ENCODE measurements at regions not wholly inside any gene's neighbourhood (a gene's known extent, or its start where the extent isn't known, plus 50 kb on each side); places are given as distances from the start of the nearest gene placed in this dataset.
"Not testable (repeated sequence)": the region's sequence is repeated elsewhere in the genome, so short reads cannot be mapped to it uniquely, and the experiment has no call there.

- not testable (repeated sequence) for H3K27me3 Mint-ChIP-seq (ENCODE audit: low read depth); H3K4me3 Mint-ChIP-seq (ENCODE audit: unreplicated experiment); H3K27ac Mint-ChIP-seq (ENCODE audit: unreplicated experiment)
Observed at GRCh38 chr16:21525956-21526922, 73.1 kb upstream of the METTL9 start.

DNA sequence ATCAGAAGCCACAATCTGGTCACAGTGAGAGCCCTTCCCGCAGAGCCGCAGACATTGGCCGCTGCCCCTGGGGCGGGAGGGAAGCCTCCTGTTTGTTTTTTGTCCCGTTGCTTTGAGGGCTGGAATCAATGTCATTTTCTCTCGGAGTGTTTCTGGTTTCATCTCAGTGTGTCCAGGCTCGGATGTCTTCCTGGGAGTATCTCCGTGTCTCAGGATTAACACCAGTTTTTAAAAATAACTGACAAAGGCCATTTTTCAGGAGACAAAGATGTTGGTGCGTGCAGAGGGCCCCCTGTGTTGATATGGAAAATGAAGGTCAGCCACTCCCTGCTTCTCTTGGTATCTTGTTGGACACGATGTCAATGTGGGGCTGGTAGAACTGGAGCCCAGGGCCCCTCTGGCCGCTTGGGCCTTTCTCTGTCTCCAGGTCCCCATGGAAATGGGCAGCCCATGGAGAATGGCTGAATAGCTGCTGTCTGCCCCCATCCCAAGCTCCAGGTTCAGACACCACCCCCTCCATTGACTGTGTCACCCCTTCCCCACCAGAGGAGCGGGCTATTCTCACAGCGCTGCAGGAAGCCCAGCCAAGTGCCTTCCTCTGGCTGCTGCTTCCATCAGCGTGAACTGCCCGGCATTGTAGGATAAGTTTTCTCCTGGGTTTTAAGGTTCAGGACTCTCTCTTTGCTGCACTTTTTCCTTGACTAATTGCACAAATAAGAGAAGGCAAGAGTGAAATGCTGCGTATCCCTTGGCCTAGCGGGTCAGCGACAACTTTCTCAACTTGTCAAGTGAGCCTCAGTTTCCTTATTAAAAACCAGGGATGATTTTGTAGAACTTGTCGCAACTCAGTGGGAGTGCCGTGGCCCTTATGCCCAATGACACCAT, 72.2 kb upstream of the METTL9 start:
- Mint-ChIP-seq H3K4me3 (ENCODE audit: unreplicated experiment) (no peak overlapping the region), H3K27me3 (ENCODE audit: low read depth) (peaks cover 4% of the 10 kb centered on the region), H3K27ac (ENCODE audit: unreplicated experiment) (no peak overlapping the region), H3K4me1 (ENCODE audit: low read depth) (peaks cover 5% of the 10 kb centered on the region), H3K36me3 (ENCODE audit: low read depth) (no peaks in the 10 kb centered on the region), H3K9me3 (ENCODE audit: low read depth) (no peaks in the 10 kb centered on the region)
- DNase-seq (ENCODE audit: low spot score), result peak; percentile 88
- TF ChIP-seq, protein P1, sequence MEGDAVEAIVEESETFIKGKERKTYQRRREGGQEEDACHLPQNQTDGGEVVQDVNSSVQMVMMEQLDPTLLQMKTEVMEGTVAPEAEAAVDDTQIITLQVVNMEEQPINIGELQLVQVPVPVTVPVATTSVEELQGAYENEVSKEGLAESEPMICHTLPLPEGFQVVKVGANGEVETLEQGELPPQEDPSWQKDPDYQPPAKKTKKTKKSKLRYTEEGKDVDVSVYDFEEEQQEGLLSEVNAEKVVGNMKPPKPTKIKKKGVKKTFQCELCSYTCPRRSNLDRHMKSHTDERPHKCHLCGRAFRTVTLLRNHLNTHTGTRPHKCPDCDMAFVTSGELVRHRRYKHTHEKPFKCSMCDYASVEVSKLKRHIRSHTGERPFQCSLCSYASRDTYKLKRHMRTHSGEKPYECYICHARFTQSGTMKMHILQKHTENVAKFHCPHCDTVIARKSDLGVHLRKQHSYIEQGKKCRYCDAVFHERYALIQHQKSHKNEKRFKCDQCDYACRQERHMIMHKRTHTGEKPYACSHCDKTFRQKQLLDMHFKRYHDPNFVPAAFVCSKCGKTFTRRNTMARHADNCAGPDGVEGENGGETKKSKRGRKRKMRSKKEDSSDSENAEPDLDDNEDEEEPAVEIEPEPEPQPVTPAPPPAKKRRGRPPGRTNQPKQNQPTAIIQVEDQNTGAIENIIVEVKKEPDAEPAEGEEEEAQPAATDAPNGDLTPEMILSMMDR (IDR thresholded peaks at IDR 0.05), result no peak

More at GRCh38 chr16:21525956-21526922, 73.1 kb upstream of the METTL9 start:
- peaks cover 12% of the 10 kb centered on the region for H3K4me1 Mint-ChIP-seq (ENCODE audit: low read depth)
- not testable (repeated sequence) for H3K9me3 Mint-ChIP-seq (ENCODE audit: low read depth); H3K36me3 Mint-ChIP-seq (ENCODE audit: low read depth)
- DNase-seq (ENCODE audit: low spot score), result peak; percentile 94

DNA sequence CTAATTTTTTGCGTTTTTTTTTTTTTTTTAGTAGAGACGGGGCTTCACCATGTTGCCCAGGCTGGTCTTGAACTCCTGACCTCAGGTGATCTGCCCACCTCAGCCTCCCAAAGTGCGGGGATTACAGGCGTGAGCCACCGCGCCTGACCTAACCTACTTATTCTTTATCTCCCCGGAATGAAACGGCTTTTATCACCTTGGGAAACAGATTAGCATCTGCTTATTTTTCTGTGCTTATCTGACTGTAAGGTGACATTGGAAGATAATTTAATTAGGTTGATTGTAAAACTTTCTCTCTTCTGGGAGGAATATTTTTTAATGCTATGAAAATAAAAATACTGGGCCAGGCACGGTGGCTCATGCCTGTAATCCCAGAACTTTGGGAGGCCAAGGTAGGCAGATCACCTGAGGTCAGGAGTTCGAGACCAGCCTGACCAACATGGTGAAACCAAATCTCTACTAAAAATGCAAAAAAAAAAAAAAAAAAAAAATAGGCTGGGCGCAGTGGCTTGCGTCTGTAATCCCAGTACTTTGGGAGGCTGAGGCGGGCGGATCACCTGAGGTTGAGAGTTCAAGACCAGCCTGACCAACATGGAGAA, 70.2 kb upstream of the METTL9 start:
- H3K27ac Mint-ChIP-seq (ENCODE audit: unreplicated experiment); H3K27me3 Mint-ChIP-seq (ENCODE audit: low read depth); H3K4me1 Mint-ChIP-seq (ENCODE audit: low read depth); H3K4me3 Mint-ChIP-seq (ENCODE audit: unreplicated experiment); H3K9me3 Mint-ChIP-seq (ENCODE audit: low read depth); H3K36me3 Mint-ChIP-seq (ENCODE audit: low read depth); DNase-seq (ENCODE audit: low spot score): not testable (repeated sequence)

- DNase-seq (ENCODE audit: low spot score), result peak; percentile 56
- H3K4me3 Mint-ChIP-seq (ENCODE audit: unreplicated experiment); H3K27ac Mint-ChIP-seq (ENCODE audit: unreplicated experiment); H3K4me1 Mint-ChIP-seq (ENCODE audit: low read depth); H3K36me3 Mint-ChIP-seq (ENCODE audit: low read depth); H3K9me3 Mint-ChIP-seq (ENCODE audit: low read depth); H3K27me3 Mint-ChIP-seq (ENCODE audit: low read depth): not testable (repeated sequence)
Observed at GRCh38 chr16:21530729-21531383, 68.5 kb upstream of the METTL9 start.

GRCh38 chr16:21532996-21533395, 66.4 kb upstream of the METTL9 start:
- H3K4me3 Mint-ChIP-seq (ENCODE audit: unreplicated experiment); H3K27me3 Mint-ChIP-seq (ENCODE audit: low read depth); H3K36me3 Mint-ChIP-seq (ENCODE audit: low read depth); H3K27ac Mint-ChIP-seq (ENCODE audit: unreplicated experiment); H3K4me1 Mint-ChIP-seq (ENCODE audit: low read depth); H3K9me3 Mint-ChIP-seq (ENCODE audit: low read depth): not testable (repeated sequence)
- peak; percentile 54 for DNase-seq (ENCODE audit: low spot score)

DNA sequence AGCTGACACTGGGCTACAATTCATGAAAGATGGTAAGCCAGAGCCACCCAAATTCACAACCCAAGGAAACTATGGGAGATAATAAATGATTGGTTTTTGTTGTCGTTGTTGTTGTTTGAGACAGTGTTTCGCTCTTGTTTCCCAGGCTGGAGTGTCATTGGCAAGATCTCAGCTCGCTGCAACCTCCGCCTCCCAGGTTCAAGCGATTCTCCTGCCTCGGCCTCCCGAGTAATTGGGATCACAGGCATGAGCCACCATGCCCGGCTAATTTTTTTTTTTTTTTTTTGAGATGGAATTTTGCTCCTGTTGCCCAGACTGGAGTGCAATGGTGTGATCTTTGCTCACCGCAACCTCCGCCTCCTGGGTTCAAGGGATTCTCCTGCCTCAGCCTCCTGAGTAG, 65.9 kb upstream of the METTL9 start:
- H3K4me3 Mint-ChIP-seq (ENCODE audit: unreplicated experiment); H3K27me3 Mint-ChIP-seq (ENCODE audit: low read depth); H3K9me3 Mint-ChIP-seq (ENCODE audit: low read depth); H3K27ac Mint-ChIP-seq (ENCODE audit: unreplicated experiment); H3K4me1 Mint-ChIP-seq (ENCODE audit: low read depth); H3K36me3 Mint-ChIP-seq (ENCODE audit: low read depth): not testable (repeated sequence)
- peak; percentile 51 for DNase-seq (ENCODE audit: low spot score)

GRCh38 chr16:21534561-21534960, 64.8 kb upstream of the METTL9 start:
- not testable (repeated sequence) for H3K27ac Mint-ChIP-seq (ENCODE audit: unreplicated experiment); H3K4me1 Mint-ChIP-seq (ENCODE audit: low read depth); H3K27me3 Mint-ChIP-seq (ENCODE audit: low read depth); H3K4me3 Mint-ChIP-seq (ENCODE audit: unreplicated experiment); H3K36me3 Mint-ChIP-seq (ENCODE audit: low read depth); H3K9me3 Mint-ChIP-seq (ENCODE audit: low read depth)
- DNase-seq (ENCODE audit: low spot score), result peak; percentile 82
- TF ChIP-seq, protein P1 (IDR thresholded peaks at IDR 0.05), result peak; percentile 36

DNA sequence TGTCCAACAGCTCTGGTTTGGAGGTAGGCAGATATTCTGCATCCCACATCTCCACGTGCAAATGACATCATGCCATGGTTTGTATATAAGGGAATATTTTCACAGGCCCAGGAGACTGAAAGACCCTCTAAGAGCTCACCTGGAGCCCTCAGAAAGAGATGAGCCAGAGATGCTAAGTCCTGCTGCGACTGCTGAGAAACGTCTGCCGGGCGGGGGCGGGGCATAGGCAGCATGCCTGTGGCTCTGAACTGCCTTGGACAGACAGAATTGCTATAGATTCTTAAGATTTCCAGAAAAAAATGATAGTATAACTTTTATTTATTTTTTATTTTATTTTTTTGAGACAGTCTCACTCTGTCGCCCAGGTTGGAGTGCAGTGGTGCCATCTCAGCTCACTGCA, 64.2 kb upstream of the METTL9 start:
- not testable (repeated sequence) for H3K4me3 Mint-ChIP-seq (ENCODE audit: unreplicated experiment); H3K9me3 Mint-ChIP-seq (ENCODE audit: low read depth); H3K27ac Mint-ChIP-seq (ENCODE audit: unreplicated experiment); H3K27me3 Mint-ChIP-seq (ENCODE audit: low read depth); H3K36me3 Mint-ChIP-seq (ENCODE audit: low read depth); DNase-seq (ENCODE audit: low spot score)
- peaks cover 11% of the 10 kb centered on the region for H3K4me1 Mint-ChIP-seq (ENCODE audit: low read depth)

DNA sequence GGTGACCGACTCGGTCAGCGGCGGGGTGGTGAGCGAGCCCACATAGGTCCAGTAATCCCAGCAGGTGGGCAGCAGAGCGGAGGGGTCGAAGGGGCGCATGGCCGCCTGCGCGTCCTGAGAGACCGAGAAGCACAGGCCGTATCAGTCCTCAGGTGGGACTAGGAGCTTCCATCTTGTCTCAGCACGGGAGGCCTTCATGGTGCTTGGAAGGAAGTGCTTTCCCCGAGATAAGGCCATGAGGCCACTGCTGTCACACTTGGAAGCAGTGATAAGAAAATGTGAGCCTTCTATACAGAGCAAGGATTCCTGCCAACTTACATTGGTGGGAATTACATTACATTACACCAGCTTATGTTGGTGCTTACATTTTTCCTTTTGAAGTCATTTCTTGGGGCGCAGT, 62.6 kb upstream of the METTL9 start:
- not testable (repeated sequence) for H3K27me3 Mint-ChIP-seq (ENCODE audit: low read depth); H3K27ac Mint-ChIP-seq (ENCODE audit: unreplicated experiment); H3K36me3 Mint-ChIP-seq (ENCODE audit: low read depth); H3K4me3 Mint-ChIP-seq (ENCODE audit: unreplicated experiment); H3K9me3 Mint-ChIP-seq (ENCODE audit: low read depth)
- DNase-seq (ENCODE audit: low spot score), result peak; percentile 66
- peaks cover 20% of the 10 kb centered on the region for H3K4me1 Mint-ChIP-seq (ENCODE audit: low read depth)

- not testable (repeated sequence) for H3K27ac Mint-ChIP-seq (ENCODE audit: unreplicated experiment); H3K36me3 Mint-ChIP-seq (ENCODE audit: low read depth); H3K9me3 Mint-ChIP-seq (ENCODE audit: low read depth); H3K4me3 Mint-ChIP-seq (ENCODE audit: unreplicated experiment); H3K27me3 Mint-ChIP-seq (ENCODE audit: low read depth)
- DNase-seq (ENCODE audit: low spot score), result peak; percentile 36
- H3K4me1 Mint-ChIP-seq (ENCODE audit: low read depth), result peaks cover 20% of the 10 kb centered on the region
Observed at GRCh38 chr16:21537598-21537997, 61.8 kb upstream of the METTL9 start.
